Endothelial cell (in vitro differentiated cells): ENCODE measurements at regions not wholly inside any gene's neighbourhood (a gene's known extent, or its start where the extent isn't known, plus 50 kb on each side); places are given as distances from the start of the nearest gene placed in this dataset.

Source experiments
- DNase-seq: peaks from one replicate; pipeline ENCODE4 v3.0.0; 2021; ENCODE audit warnings: low spot score
- H3K27ac Mint-ChIP-seq: one replicate; pipeline ENCODE4 v1.8.0; 2021; ENCODE audit warnings: mixed read lengths, inconsistent platforms; ENCODE audit not compliant: unreplicated experiment
- H3K27me3 Mint-ChIP-seq: one replicate; pipeline ENCODE4 v1.8.0; 2021; ENCODE audit warnings: mild to moderate bottlenecking, moderate library complexity, mixed read lengths, inconsistent platforms; ENCODE audit not compliant: unreplicated experiment
- H3K36me3 Mint-ChIP-seq: one replicate; pipeline ENCODE4 v1.8.0; 2021; ENCODE audit warnings: mild to moderate bottlenecking, low read depth, mixed read lengths, inconsistent platforms; ENCODE audit not compliant: unreplicated experiment
- H3K4me1 Mint-ChIP-seq: one replicate; pipeline ENCODE4 v1.8.0; 2021; ENCODE audit warnings: mild to moderate bottlenecking, mixed read lengths, inconsistent platforms; ENCODE audit not compliant: unreplicated experiment
- H3K4me3 Mint-ChIP-seq: one replicate; pipeline ENCODE4 v1.8.0; 2021; ENCODE audit warnings: mild to moderate bottlenecking, mixed read lengths, inconsistent platforms; ENCODE audit not compliant: unreplicated experiment
- H3K9me3 Mint-ChIP-seq: one replicate; pipeline ENCODE4 v1.8.0; 2021; ENCODE audit warnings: mixed read lengths, inconsistent platforms; ENCODE audit not compliant: unreplicated experiment
- CTCF ChIP-seq: fragments of 200-600 bp; sonication (generic); IDR thresholded peaks from one replicate; pipeline ENCODE4 v1.5.0; 2021; ENCODE audit warnings: antibody characterized with exemption; ENCODE audit not compliant: unreplicated experiment

DNA sequence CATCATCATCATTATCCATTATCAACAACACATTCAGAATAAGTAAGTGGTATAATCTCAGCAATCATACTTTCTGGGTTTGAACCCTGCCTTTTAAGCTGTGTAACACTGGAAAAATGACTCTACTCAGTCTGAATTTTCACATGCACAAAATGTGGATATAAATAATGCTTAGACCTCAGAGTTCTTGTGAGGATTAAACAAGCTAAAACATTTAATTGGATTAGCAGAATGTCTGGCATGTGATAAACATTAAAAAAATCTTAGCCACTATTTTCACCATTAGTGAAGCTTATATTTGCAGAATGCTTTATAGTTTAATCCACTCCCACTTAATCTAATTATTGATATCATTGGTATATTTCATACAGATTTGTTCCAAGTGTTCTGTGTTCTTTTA lies 412.3 kb downstream of the RFC3 start:
- no peak overlapping the region for H3K4me3 Mint-ChIP-seq
- TF ChIP-seq CTCF, result no peak
- H3K4me1 Mint-ChIP-seq, result no peaks in the 10 kb centered on the region
- H3K36me3 Mint-ChIP-seq, result no peaks in the 10 kb centered on the region
- DNase-seq, result no peak
- H3K27me3 Mint-ChIP-seq, result no peaks in the 10 kb centered on the region
- no peaks in the 10 kb centered on the region for H3K9me3 Mint-ChIP-seq
- H3K27ac Mint-ChIP-seq, result no peak overlapping the region

- no peak overlapping the region for H3K4me3 Mint-ChIP-seq
- no peak for TF ChIP-seq CTCF
- H3K27me3 Mint-ChIP-seq, result no peaks in the 10 kb centered on the region
- H3K27ac Mint-ChIP-seq, result no peak overlapping the region
- no peak for DNase-seq
- peaks cover 1% of the 10 kb centered on the region for H3K36me3 Mint-ChIP-seq
- H3K4me1 Mint-ChIP-seq, result no peaks in the 10 kb centered on the region
- no peaks in the 10 kb centered on the region for H3K9me3 Mint-ChIP-seq
These were observed 423.4 kb downstream of the RFC3 start for GRCh38 chr13:34241332-34241731.

DNA sequence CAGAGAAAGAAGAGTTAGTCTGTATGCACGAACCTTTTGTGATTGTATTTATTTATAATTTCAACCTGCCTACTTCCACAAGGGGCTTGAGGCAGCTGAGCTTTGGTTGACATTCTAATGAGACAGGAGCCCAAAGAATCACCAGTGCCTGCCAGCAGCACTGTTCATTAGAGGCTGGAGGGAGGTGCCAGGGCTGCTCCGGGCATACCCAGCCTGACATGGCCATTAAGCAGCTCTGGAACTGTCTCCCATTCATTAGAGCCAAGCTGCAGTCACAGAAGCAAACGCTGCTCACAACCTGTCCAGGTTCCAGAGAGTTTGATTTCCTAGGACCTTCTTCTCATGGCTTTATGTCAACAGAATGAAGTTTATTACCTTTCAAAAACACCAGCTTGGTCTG lies 425.5 kb downstream of the RFC3 start:
- no peaks in the 10 kb centered on the region for H3K36me3 Mint-ChIP-seq
- no peak overlapping the region for H3K27ac Mint-ChIP-seq
- H3K9me3 Mint-ChIP-seq, result no peaks in the 10 kb centered on the region

GRCh38 chr13:34246511-34246910 lies 428.6 kb downstream of the RFC3 start:
- Mint-ChIP-seq H3K27me3 (no peaks in the 10 kb centered on the region), H3K27ac (no peak overlapping the region), H3K4me1 (no peaks in the 10 kb centered on the region), H3K4me3 (no peak overlapping the region), H3K9me3 (no peaks in the 10 kb centered on the region), H3K36me3 (no peaks in the 10 kb centered on the region)
- TF ChIP-seq CTCF, result no peak
- no peak for DNase-seq

More for the DNA sequence above, 425.5 kb downstream of the RFC3 start:
- no peaks in the 10 kb centered on the region for H3K27me3 Mint-ChIP-seq
- H3K4me1 Mint-ChIP-seq, result no peaks in the 10 kb centered on the region
- H3K4me3 Mint-ChIP-seq, result no peak overlapping the region
- no peak for TF ChIP-seq CTCF
- DNase-seq, result no peak

GRCh38 chr13:34247596-34247995 lies 429.6 kb downstream of the RFC3 start:
- Mint-ChIP-seq H3K4me3 (no peak overlapping the region), H3K36me3 (no peaks in the 10 kb centered on the region), H3K27ac (no peak overlapping the region), H3K9me3 (no peaks in the 10 kb centered on the region), H3K27me3 (no peaks in the 10 kb centered on the region), H3K4me1 (no peaks in the 10 kb centered on the region)
- DNase-seq, result no peak
- no peak for TF ChIP-seq CTCF
